HCT116 (cell line): ENCODE measurements at regions not wholly inside any gene's neighbourhood (a gene's known extent, or its start where the extent isn't known, plus 50 kb on each side); places are given as distances from the start of the nearest gene placed in this dataset.

Experiments
- ATAC-seq: fragments of 200-7000 bp; cut with Tn5 transposase; 2 replicates; pipeline ENCODE4 v1.9.1; 2020; ENCODE audit warnings: mild to moderate bottlenecking, moderate library complexity
- BruUV-seq: library from RNA; stranded (reverse); fragments of 400-500 nt; replicated peaks from 2 replicates; lab custom pipeline; 2021; lab: Mats Ljungman, UMichigan
- CTCF ChIA-PET: fragments of 300-600 bp; sonication (Branson Sonifier 250); formaldehyde crosslinking; loops from one replicate; lab custom pipeline; 2021; ENCODE audit warnings: antibody characterized with exemption; lab: Charles Lee
- POLR2A ChIA-PET: fragments of 300-600, 350-600 bp; sonication (Branson Sonifier 250); formaldehyde crosslinking; loops from one replicate; lab custom pipeline; 2021; ENCODE audit warnings: antibody characterized with exemption; lab: Charles Lee
- RAD21 ChIA-PET, 2 experiments: fragments of 300-600 bp; sonication (Branson Sonifier 250); formaldehyde crosslinking; loops; one replicate each; lab custom pipeline; 2023; ENCODE audit warnings: low total read pairs in 2 of 2; ENCODE audit not compliant: uncharacterized antibody in 2 of 2, unreplicated experiment in 2 of 2, low non-redundant PET in 1 of 2; lab: Charles Lee
- DNase-seq: peaks from one replicate; pipeline ENCODE4 v3.0.0-alpha.2; 2010; ENCODE audit warnings: low read depth, low spot score
- H2AFZ ChIP-seq: fragments of 200-600 bp; shearing (Covaris generic), sonication (generic); 2 replicates; pipeline ENCODE4 v1.6.1; 2017; ENCODE audit warnings: low read depth, mixed run types, mixed read lengths, antibody characterized with exemption, low read length; ENCODE audit not compliant: poor library complexity, severe bottlenecking
- H3K27ac ChIP-seq: 2 replicates; pipeline ENCODE4 v1.5.1; 2012; ENCODE audit warnings: low read depth, low read length
- H3K27me3 ChIP-seq: fragments of 200-600 bp; sonication (generic); 2 replicates; pipeline ENCODE4 v1.6.1; 2016; ENCODE audit warnings: mixed run types, low read length, mixed read lengths; ENCODE audit not compliant: insufficient read depth
- H3K36me3 ChIP-seq, 2 experiments: fragments of 200-500 bp in 1 of 2; fragments of 200-600 bp in 1 of 2; sonication (Bioruptor generic) in 1 of 2; sonication (generic) in 1 of 2; 2 replicates each; pipeline versions ENCODE4 v1.5.1 to v1.6.1; 2014 to 2016; ENCODE audit warnings: low read length in 2 of 2, inconsistent platforms in 1 of 2, mixed read lengths in 1 of 2, mixed run types in 1 of 2; ENCODE audit not compliant: insufficient read depth in 2 of 2, control insufficient read depth in 1 of 2
- H3K4me1 ChIP-seq, 2 experiments: fragments of 200-600 bp in 1 of 2; sonication (generic) in 1 of 2; 2 replicates each; pipeline versions ENCODE4 v1.5.1 to v1.6.1; 2012 to 2017; ENCODE audit warnings: low read length in 2 of 2, inconsistent platforms in 1 of 2, mild to moderate bottlenecking in 1 of 2, mixed read lengths in 1 of 2, mixed run types in 1 of 2, moderate library complexity in 1 of 2; ENCODE audit not compliant: insufficient read depth in 2 of 2, control insufficient read depth in 1 of 2
- H3K4me2 ChIP-seq: fragments of 200-600 bp; sonication (generic); 2 replicates; pipeline ENCODE4 v1.6.1; 2017; ENCODE audit warnings: mixed run types, low read length, mixed read lengths
- H3K4me3 ChIP-seq, 2 experiments: fragments of 200-600 bp in 1 of 2; sonication (generic) in 1 of 2; replicated peaks in 1 of 2; 2 replicates each; pipeline ENCODE4 v1.5.1; 2011 to 2016; ENCODE audit warnings: low read length in 2 of 2, control low read depth in 1 of 2, low read depth in 1 of 2, mild to moderate bottlenecking in 1 of 2, mixed read lengths in 1 of 2, mixed run types in 1 of 2
- H3K79me2 ChIP-seq: fragments of 200-600 bp; sonication (generic); 2 replicates; pipeline ENCODE4 v1.6.1; 2017; ENCODE audit warnings: mild to moderate bottlenecking, mixed run types, low read length, moderate library complexity, mixed read lengths; ENCODE audit not compliant: insufficient read depth
- H3K9ac ChIP-seq: fragments of 200-600 bp; sonication (generic); 2 replicates; pipeline ENCODE4 v1.6.1; 2016; ENCODE audit warnings: low read length, mixed read lengths
- H3K9me2 ChIP-seq: fragments of 200-600 bp; sonication (generic), shearing (Covaris generic); 2 replicates; pipeline ENCODE4 v1.6.1; 2017; ENCODE audit warnings: mixed run types, mild to moderate bottlenecking, moderate library complexity; ENCODE audit not compliant: insufficient read depth
- H3K9me3 ChIP-seq, 2 experiments: fragments of 200-500 bp in 1 of 2; fragments of 200-600 bp in 1 of 2; sonication (Bioruptor generic) in 1 of 2; sonication (generic) in 1 of 2; 2 replicates each; pipeline ENCODE4 v1.6.1; 2014 to 2017; ENCODE audit warnings: low read length in 2 of 2, mixed read lengths in 2 of 2, inconsistent platforms in 1 of 2, low read depth in 1 of 2, mild to moderate bottlenecking in 1 of 2, mixed run types in 1 of 2, moderate library complexity in 1 of 2; ENCODE audit not compliant: control insufficient read depth in 1 of 2, insufficient read depth in 1 of 2
- H4K20me1 ChIP-seq: fragments of 200-600 bp; sonication (generic), shearing (Covaris generic); 2 replicates; pipeline ENCODE4 v1.6.1; 2017; ENCODE audit warnings: mixed run types, mild to moderate bottlenecking, moderate library complexity; ENCODE audit not compliant: insufficient read depth
- CBX3 ChIP-seq: IDR thresholded peaks from 2 replicates; pipeline ENCODE4 v1.6.1; 2012; ENCODE audit warnings: low read depth
- FOSL1 ChIP-seq: IDR thresholded peaks from 2 replicates; pipeline ENCODE4 v1.6.1; 2012; ENCODE audit warnings: low read depth
- RAD21 ChIP-seq: IDR thresholded peaks from 2 replicates; pipeline ENCODE4 v1.6.1; 2012; ENCODE audit warnings: low read depth, mild to moderate bottlenecking
- SIN3A ChIP-seq: IDR thresholded peaks from 2 replicates; pipeline ENCODE4 v1.6.1; 2012; ENCODE audit warnings: low read depth
- intact Hi-C: fragments of 100-400 bp; cut with micrococcal nuclease; formaldehyde crosslinking; loops from 2 replicates; pipeline ENCODE4 v1.10.0; 2022
- TF ChIP-seq, protein P1 (sequence below): IDR thresholded peaks from 2 replicates; pipeline ENCODE4 v1.6.1; 2012
- TF ChIP-seq, protein P2 (sequence below), 3 experiments: fragments of 200-600 bp in 1 of 3; sonication (generic) in 1 of 3; IDR thresholded peaks in 2 of 3; conservative IDR thresholded peaks in 1 of 3; 2 replicates each; pipeline ENCODE4 v1.5.1; 2012 to 2017; ENCODE audit warnings: low read depth in 2 of 3, low read length in 2 of 3, antibody characterized with exemption in 1 of 3, borderline replicate concordance in 1 of 3, control low read depth in 1 of 3, mild to moderate bottlenecking in 1 of 3, mixed read lengths in 1 of 3, mixed run types in 1 of 3, moderate library complexity in 1 of 3; ENCODE audit not compliant: insufficient read depth in 1 of 3
- TF ChIP-seq, protein P3 (sequence below): IDR thresholded peaks from 2 replicates; pipeline ENCODE4 v1.6.1; 2012
- TF ChIP-seq, protein P4 (sequence below): IDR thresholded peaks from 2 replicates; pipeline ENCODE4 v1.6.1; 2012; ENCODE audit warnings: low read depth

DNA sequence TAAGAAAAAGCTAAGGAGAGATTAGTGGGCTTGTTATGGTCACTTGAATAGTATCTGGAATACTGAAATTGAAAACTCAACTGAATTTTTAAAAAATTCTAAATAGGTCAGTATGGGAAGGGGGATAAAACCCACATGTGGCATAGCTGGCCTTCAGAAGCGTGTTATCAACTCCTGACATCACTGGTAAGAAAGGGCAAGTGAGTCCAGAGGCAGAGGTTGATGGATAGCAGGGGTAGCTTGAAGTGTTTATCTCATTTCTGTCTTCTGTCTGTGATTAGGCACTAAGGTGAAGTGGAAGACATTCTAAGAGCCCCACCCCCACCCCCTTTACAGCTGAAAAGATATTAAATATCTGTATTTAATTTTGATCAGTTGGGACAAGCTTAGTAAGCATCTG lies 261.4 kb upstream of the TMTC1 start:
- Histone ChIP-seq H3K4me2 (no peak overlapping the region), H4K20me1 (no peaks in the 10 kb centered on the region), H3K27me3 (no peaks in the 10 kb centered on the region), H3K9ac (no peak overlapping the region), H3K4me1 (no peaks in the 10 kb centered on the region), H3K9me3 (no peaks in the 10 kb centered on the region), H2AFZ (no peak overlapping the region), H3K9me2 (no peaks in the 10 kb centered on the region), H3K79me2 (no peaks in the 10 kb centered on the region), H3K4me3 (no peak overlapping the region), H3K27ac (no peak overlapping the region), H3K36me3 (no peaks in the 10 kb centered on the region)
- ChIA-PET RAD21 (no interaction called here), CTCF (no interaction called here), POLR2A (no interaction called here)
- intact Hi-C loops: no loop called here
- no TSS peak for BruUV-seq
- DNase-seq (no peak), ATAC-seq (no peak)
- TF ChIP-seq CBX3 (no peak), SIN3A (no peak), FOSL1 (no peak), RAD21 (no peak)
- TF ChIP-seq, protein P1, sequence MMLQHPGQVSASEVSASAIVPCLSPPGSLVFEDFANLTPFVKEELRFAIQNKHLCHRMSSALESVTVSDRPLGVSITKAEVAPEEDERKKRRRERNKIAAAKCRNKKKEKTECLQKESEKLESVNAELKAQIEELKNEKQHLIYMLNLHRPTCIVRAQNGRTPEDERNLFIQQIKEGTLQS: no peak
- TF ChIP-seq, protein P2, sequence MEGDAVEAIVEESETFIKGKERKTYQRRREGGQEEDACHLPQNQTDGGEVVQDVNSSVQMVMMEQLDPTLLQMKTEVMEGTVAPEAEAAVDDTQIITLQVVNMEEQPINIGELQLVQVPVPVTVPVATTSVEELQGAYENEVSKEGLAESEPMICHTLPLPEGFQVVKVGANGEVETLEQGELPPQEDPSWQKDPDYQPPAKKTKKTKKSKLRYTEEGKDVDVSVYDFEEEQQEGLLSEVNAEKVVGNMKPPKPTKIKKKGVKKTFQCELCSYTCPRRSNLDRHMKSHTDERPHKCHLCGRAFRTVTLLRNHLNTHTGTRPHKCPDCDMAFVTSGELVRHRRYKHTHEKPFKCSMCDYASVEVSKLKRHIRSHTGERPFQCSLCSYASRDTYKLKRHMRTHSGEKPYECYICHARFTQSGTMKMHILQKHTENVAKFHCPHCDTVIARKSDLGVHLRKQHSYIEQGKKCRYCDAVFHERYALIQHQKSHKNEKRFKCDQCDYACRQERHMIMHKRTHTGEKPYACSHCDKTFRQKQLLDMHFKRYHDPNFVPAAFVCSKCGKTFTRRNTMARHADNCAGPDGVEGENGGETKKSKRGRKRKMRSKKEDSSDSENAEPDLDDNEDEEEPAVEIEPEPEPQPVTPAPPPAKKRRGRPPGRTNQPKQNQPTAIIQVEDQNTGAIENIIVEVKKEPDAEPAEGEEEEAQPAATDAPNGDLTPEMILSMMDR (IDR thresholded peaks at IDR 0.05 in 2 of 3, conservative IDR thresholded peaks at IDR 0.05 in 1 of 3; ENCODE audit: borderline replicate concordance in 1 of 3, insufficient read depth in 1 of 3, low read depth in 2 of 3, low read length in 2 of 3): no peak
- TF ChIP-seq, protein P3, sequence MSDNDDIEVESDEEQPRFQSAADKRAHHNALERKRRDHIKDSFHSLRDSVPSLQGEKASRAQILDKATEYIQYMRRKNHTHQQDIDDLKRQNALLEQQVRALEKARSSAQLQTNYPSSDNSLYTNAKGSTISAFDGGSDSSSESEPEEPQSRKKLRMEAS: no peak
- TF ChIP-seq, protein P4, sequence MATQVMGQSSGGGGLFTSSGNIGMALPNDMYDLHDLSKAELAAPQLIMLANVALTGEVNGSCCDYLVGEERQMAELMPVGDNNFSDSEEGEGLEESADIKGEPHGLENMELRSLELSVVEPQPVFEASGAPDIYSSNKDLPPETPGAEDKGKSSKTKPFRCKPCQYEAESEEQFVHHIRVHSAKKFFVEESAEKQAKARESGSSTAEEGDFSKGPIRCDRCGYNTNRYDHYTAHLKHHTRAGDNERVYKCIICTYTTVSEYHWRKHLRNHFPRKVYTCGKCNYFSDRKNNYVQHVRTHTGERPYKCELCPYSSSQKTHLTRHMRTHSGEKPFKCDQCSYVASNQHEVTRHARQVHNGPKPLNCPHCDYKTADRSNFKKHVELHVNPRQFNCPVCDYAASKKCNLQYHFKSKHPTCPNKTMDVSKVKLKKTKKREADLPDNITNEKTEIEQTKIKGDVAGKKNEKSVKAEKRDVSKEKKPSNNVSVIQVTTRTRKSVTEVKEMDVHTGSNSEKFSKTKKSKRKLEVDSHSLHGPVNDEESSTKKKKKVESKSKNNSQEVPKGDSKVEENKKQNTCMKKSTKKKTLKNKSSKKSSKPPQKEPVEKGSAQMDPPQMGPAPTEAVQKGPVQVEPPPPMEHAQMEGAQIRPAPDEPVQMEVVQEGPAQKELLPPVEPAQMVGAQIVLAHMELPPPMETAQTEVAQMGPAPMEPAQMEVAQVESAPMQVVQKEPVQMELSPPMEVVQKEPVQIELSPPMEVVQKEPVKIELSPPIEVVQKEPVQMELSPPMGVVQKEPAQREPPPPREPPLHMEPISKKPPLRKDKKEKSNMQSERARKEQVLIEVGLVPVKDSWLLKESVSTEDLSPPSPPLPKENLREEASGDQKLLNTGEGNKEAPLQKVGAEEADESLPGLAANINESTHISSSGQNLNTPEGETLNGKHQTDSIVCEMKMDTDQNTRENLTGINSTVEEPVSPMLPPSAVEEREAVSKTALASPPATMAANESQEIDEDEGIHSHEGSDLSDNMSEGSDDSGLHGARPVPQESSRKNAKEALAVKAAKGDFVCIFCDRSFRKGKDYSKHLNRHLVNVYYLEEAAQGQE: no peak
